Suprapubic skin (tissue), 3 donors: ENCODE measurements at regions not wholly inside any gene's neighbourhood (a gene's known extent, or its start where the extent isn't known, plus 50 kb on each side); places are given as distances from the start of the nearest gene placed in this dataset.

Source experiments
- POLR2A ChIP-seq, 2 donors: fragments of 450-650 bp; IDR thresholded peaks; one replicate each; pipeline ENCODE4 v1.6.1; 2017; ENCODE audit warnings: antibody characterized with exemption in 2 of 2, mild to moderate bottlenecking in 2 of 2, moderate library complexity in 2 of 2
- TF ChIP-seq, protein P1 (sequence below), 2 donors: fragments of 200-600 bp in 1 of 2; fragments of 450-650 bp in 1 of 2; sonication (generic) in 1 of 2; IDR thresholded peaks; one replicate each; pipeline ENCODE4 v1.5.1; 2016 to 2019; ENCODE audit warnings: antibody characterized with exemption in 2 of 2, mild to moderate bottlenecking in 1 of 2, moderate library complexity in 1 of 2

DNA sequence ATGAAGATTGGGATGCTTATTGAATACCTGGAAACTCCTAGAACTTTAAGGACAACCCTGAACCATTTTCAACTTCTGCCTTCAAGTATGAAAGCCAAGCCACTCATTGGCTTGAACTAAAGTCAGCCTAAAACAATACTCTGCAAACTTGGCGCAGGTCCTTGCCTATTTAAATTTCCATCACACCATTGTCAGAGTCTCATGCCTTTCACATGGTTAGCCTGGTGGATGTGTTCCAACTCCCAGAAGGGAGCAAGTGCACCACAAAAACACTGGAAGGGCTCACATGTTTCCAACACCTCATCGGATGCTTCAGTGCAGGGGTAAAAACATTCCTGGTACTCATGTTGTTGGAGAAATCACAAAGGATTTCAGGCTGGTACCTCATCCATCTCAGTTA lies 511.6 kb upstream of the MDFIC2 start:
- no peak for TF ChIP-seq POLR2A (IDR thresholded peaks at IDR 0.05)
- TF ChIP-seq, protein P1, sequence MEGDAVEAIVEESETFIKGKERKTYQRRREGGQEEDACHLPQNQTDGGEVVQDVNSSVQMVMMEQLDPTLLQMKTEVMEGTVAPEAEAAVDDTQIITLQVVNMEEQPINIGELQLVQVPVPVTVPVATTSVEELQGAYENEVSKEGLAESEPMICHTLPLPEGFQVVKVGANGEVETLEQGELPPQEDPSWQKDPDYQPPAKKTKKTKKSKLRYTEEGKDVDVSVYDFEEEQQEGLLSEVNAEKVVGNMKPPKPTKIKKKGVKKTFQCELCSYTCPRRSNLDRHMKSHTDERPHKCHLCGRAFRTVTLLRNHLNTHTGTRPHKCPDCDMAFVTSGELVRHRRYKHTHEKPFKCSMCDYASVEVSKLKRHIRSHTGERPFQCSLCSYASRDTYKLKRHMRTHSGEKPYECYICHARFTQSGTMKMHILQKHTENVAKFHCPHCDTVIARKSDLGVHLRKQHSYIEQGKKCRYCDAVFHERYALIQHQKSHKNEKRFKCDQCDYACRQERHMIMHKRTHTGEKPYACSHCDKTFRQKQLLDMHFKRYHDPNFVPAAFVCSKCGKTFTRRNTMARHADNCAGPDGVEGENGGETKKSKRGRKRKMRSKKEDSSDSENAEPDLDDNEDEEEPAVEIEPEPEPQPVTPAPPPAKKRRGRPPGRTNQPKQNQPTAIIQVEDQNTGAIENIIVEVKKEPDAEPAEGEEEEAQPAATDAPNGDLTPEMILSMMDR (IDR thresholded peaks at IDR 0.05): no peak
